HG03460 (cell line): ENCODE measurements at regions not wholly inside any gene's neighbourhood (a gene's known extent, or its start where the extent isn't known, plus 50 kb on each side); places are given as distances from the start of the nearest gene placed in this dataset.
"Not testable (repeated sequence)": the region's sequence is repeated elsewhere in the genome, so short reads cannot be mapped to it uniquely, and the experiment has no call there.

Experiments used
- ATAC-seq: cut with Tn5 transposase; IDR thresholded peaks from one replicate; pipeline ENCODE4 v1.9.1; 2021; ENCODE audit not compliant: unreplicated experiment

- ATAC-seq, result peak; percentile 79
These were observed 76.9 kb upstream of the SLCO2A1 start for GRCh38 chr3:134106580-134106979.

- ATAC-seq, result no peak
These were observed 76.3 kb upstream of the SLCO2A1 start for GRCh38 chr3:134105876-134106556.

GRCh38 chr3:134104031-134104430, 74.3 kb upstream of the SLCO2A1 start:
- ATAC-seq, result no peak

- no peak for ATAC-seq
These were observed 73.7 kb upstream of the SLCO2A1 start for GRCh38 chr3:134103470-134103869.

GRCh38 chr3:134102976-134103375, 73.3 kb upstream of the SLCO2A1 start:
- no peak for ATAC-seq

- not testable (repeated sequence) for ATAC-seq
These were observed 66.5 kb upstream of the SLCO2A1 start for GRCh38 chr3:134096214-134096613.

- no peak for ATAC-seq
These were observed 65.3 kb upstream of the SLCO2A1 start for GRCh38 chr3:134095005-134095404.

- ATAC-seq, result no peak
These were observed 64.8 kb upstream of the SLCO2A1 start for GRCh38 chr3:134094491-134094890.

- no peak for ATAC-seq
These were observed 64.2 kb upstream of the SLCO2A1 start for GRCh38 chr3:134093956-134094355.

GRCh38 chr3:134092208-134092701, 62.5 kb upstream of the SLCO2A1 start:
- no peak for ATAC-seq

- no peak for ATAC-seq
These were observed 60.3 kb upstream of the SLCO2A1 start for GRCh38 chr3:134090031-134090430.

GRCh38 chr3:134087060-134087974, 57.6 kb upstream of the SLCO2A1 start:
- ATAC-seq, result no peak

- ATAC-seq, result no peak
These were observed 56.9 kb upstream of the SLCO2A1 start for GRCh38 chr3:134086616-134087015.

- no peak for ATAC-seq
These were observed 55.5 kb upstream of the SLCO2A1 start for GRCh38 chr3:134085034-134085775.

- ATAC-seq, result no peak
These were observed 54.7 kb upstream of the SLCO2A1 start for GRCh38 chr3:134084242-134084950.

GRCh38 chr3:134083626-134084241, 54.0 kb upstream of the SLCO2A1 start:
- no peak for ATAC-seq

- ATAC-seq, result no peak
These were observed 53.3 kb upstream of the SLCO2A1 start for GRCh38 chr3:134083008-134083407.

- ATAC-seq, result no peak
These were observed 52.9 kb upstream of the SLCO2A1 start for GRCh38 chr3:134082582-134082981.

- ATAC-seq, result no peak
These were observed 51.5 kb upstream of the SLCO2A1 start for GRCh38 chr3:134081211-134081610.

- ATAC-seq, result no peak
These were observed 51.0 kb upstream of the SLCO2A1 start for GRCh38 chr3:134080761-134081160.
